AG04449 (cell line): ENCODE measurements at regions not wholly inside any gene's neighbourhood (a gene's known extent, or its start where the extent isn't known, plus 50 kb on each side); places are given as distances from the start of the nearest gene placed in this dataset.

ENCODE experiments used
- CTCF ChIA-PET: fragments of 350-600 bp; formaldehyde crosslinking; extraction: SDS; loops from one replicate; lab custom pipeline; 2021; ENCODE audit warnings: antibody characterized with exemption; lab: Yijun Ruan, JAX
- POLR2A ChIA-PET: fragments of 400-600, 350-600 bp; formaldehyde crosslinking; extraction: SDS; loops from one replicate; lab custom pipeline; 2020; ENCODE audit warnings: antibody characterized with exemption, inconsistent platforms; lab: Yijun Ruan, JAX
- DNase-seq: peaks from one replicate; pipeline ENCODE4 v3.0.0-alpha.2; 2010; ENCODE audit warnings: low read depth, low spot score
- H3K4me3 ChIP-seq: 2 replicates; pipeline ENCODE4 v1.5.1; 2011; ENCODE audit warnings: low read depth, mild to moderate bottlenecking, control low read depth, low read length
- CTCF ChIP-seq: IDR thresholded peaks from one replicate; pipeline ENCODE4 v1.5.1; 2011; ENCODE audit warnings: mild to moderate bottlenecking, moderate library complexity, low read length, control low read depth, inconsistent platforms; ENCODE audit not compliant: insufficient read depth; ENCODE audit errors: missing control alignments

GRCh38 chr2:221649051-221649775 is 77.1 kb upstream of the EPHA4 start:
- POLR2A ChIA-PET: no interaction called here
- no peak for TF ChIP-seq CTCF
- no peak for DNase-seq
- no peak overlapping the region for H3K4me3 ChIP-seq
- CTCF ChIA-PET: no interaction called here

- CTCF ChIA-PET: no interaction called here
- POLR2A ChIA-PET: no interaction called here
- DNase-seq: no peak
- H3K4me3 ChIP-seq: no peak overlapping the region
- no peak for TF ChIP-seq CTCF
Measured at GRCh38 chr2:221642447-221642846, 70.3 kb upstream of the EPHA4 start.

- ChIA-PET CTCF (no interaction called here), POLR2A (no interaction called here)
- DNase-seq: no peak
- TF ChIP-seq CTCF: no peak
- no peak overlapping the region for H3K4me3 ChIP-seq
Measured at GRCh38 chr2:221641181-221641871, 69.2 kb upstream of the EPHA4 start.

GRCh38 chr2:221640686-221641085 is 68.6 kb upstream of the EPHA4 start:
- no peak for DNase-seq
- no peak overlapping the region for H3K4me3 ChIP-seq
- TF ChIP-seq CTCF: no peak
- CTCF ChIA-PET: no interaction called here
- POLR2A ChIA-PET: no interaction called here

- no peak for DNase-seq
- ChIA-PET POLR2A (no interaction called here), CTCF (no interaction called here)
- no peak for TF ChIP-seq CTCF
- no peak overlapping the region for H3K4me3 ChIP-seq
Measured at GRCh38 chr2:221637851-221638250, 65.7 kb upstream of the EPHA4 start.

GRCh38 chr2:221635949-221636348 is 63.8 kb upstream of the EPHA4 start:
- no peak for DNase-seq
- TF ChIP-seq CTCF: no peak
- H3K4me3 ChIP-seq: no peak overlapping the region
- ChIA-PET CTCF (no interaction called here), POLR2A (no interaction called here)
